Cardiac muscle cell (in vitro differentiated cells and primary cell): ENCODE measurements at regions not wholly inside any gene's neighbourhood (a gene's known extent, or its start where the extent isn't known, plus 50 kb on each side); places are given as distances from the start of the nearest gene placed in this dataset.

Experiments used
- DNase-seq, 2 donors: peaks; one replicate each; pipeline versions ENCODE4 v3.0.0 to v3.0.0-alpha.2; 2010 to 2017; ENCODE audit warnings: low read depth in 1 of 2, low spot score in 1 of 2
- H3K27ac ChIP-seq: fragments of 200-600 bp; sonication (generic); 2 replicates; pipeline ENCODE4 v1.5.1; 2016
- H3K27me3 ChIP-seq: fragments of 200-600 bp; sonication (generic); 2 replicates; pipeline ENCODE4 v1.6.0; 2016; ENCODE audit warnings: control low read depth
- H3K36me3 ChIP-seq: fragments of 200-600 bp; sonication (generic); 2 replicates; pipeline ENCODE4 v1.5.1; 2016; ENCODE audit warnings: control low read depth
- H3K4me1 ChIP-seq: fragments of 200-600 bp; sonication (generic); 2 replicates; pipeline ENCODE4 v1.8.1; 2017; ENCODE audit warnings: low read depth, mild to moderate bottlenecking, mixed run types
- H3K4me3 ChIP-seq: fragments of 200-600 bp; sonication (generic); 2 replicates; pipeline ENCODE4 v1.5.1; 2016; ENCODE audit warnings: mild to moderate bottlenecking
- H3K9me3 ChIP-seq: fragments of 200-600 bp; sonication (generic); 2 replicates; pipeline ENCODE4 v1.5.1; 2017; ENCODE audit warnings: low read depth, mild to moderate bottlenecking, control low read depth
- CTCF ChIP-seq: IDR thresholded peaks from 2 replicates; pipeline ENCODE4 v1.5.1; 2012; ENCODE audit warnings: low read depth, mild to moderate bottlenecking, low read length

- TF ChIP-seq CTCF = no peak
- no peaks in the 10 kb centered on the region for H3K4me1 ChIP-seq
- no peak for DNase-seq
These were observed 79.9 kb upstream of the SEPTIN5 start for GRCh38 chr22:19634226-19634975.

GRCh38 chr22:19635644-19636043 is 78.7 kb upstream of the SEPTIN5 start:
- no peak for TF ChIP-seq CTCF
- DNase-seq = no peak
- no peaks in the 10 kb centered on the region for H3K9me3 ChIP-seq

More at GRCh38 chr22:19634226-19634975, 79.9 kb upstream of the SEPTIN5 start:
- H3K9me3 ChIP-seq = no peaks in the 10 kb centered on the region
- no peaks in the 10 kb centered on the region for H3K36me3 ChIP-seq
- no peak overlapping the region for H3K27ac ChIP-seq
- no peaks in the 10 kb centered on the region for H3K27me3 ChIP-seq
- no peak overlapping the region for H3K4me3 ChIP-seq

GRCh38 chr22:19636696-19637407 is 77.5 kb upstream of the SEPTIN5 start:
- no peaks in the 10 kb centered on the region for H3K36me3 ChIP-seq
- DNase-seq = no peak
- no peaks in the 10 kb centered on the region for H3K27me3 ChIP-seq
- H3K4me3 ChIP-seq = no peak overlapping the region
- TF ChIP-seq CTCF = no peak
- H3K4me1 ChIP-seq = no peaks in the 10 kb centered on the region
- H3K27ac ChIP-seq = no peak overlapping the region
- H3K9me3 ChIP-seq = no peaks in the 10 kb centered on the region

More at GRCh38 chr22:19635644-19636043, 78.7 kb upstream of the SEPTIN5 start:
- H3K36me3 ChIP-seq = no peaks in the 10 kb centered on the region
- no peaks in the 10 kb centered on the region for H3K27me3 ChIP-seq
- H3K4me1 ChIP-seq = no peaks in the 10 kb centered on the region
- H3K4me3 ChIP-seq = no peak overlapping the region
- H3K27ac ChIP-seq = no peak overlapping the region

GRCh38 chr22:19637408-19638281 is 76.7 kb upstream of the SEPTIN5 start:
- Histone ChIP-seq H3K9me3 (no peaks in the 10 kb centered on the region), H3K4me1 (no peaks in the 10 kb centered on the region), H3K27me3 (no peaks in the 10 kb centered on the region), H3K36me3 (no peaks in the 10 kb centered on the region), H3K27ac (no peak overlapping the region), H3K4me3 (no peak overlapping the region)
- no peak for TF ChIP-seq CTCF
- no peak for DNase-seq

DNA sequence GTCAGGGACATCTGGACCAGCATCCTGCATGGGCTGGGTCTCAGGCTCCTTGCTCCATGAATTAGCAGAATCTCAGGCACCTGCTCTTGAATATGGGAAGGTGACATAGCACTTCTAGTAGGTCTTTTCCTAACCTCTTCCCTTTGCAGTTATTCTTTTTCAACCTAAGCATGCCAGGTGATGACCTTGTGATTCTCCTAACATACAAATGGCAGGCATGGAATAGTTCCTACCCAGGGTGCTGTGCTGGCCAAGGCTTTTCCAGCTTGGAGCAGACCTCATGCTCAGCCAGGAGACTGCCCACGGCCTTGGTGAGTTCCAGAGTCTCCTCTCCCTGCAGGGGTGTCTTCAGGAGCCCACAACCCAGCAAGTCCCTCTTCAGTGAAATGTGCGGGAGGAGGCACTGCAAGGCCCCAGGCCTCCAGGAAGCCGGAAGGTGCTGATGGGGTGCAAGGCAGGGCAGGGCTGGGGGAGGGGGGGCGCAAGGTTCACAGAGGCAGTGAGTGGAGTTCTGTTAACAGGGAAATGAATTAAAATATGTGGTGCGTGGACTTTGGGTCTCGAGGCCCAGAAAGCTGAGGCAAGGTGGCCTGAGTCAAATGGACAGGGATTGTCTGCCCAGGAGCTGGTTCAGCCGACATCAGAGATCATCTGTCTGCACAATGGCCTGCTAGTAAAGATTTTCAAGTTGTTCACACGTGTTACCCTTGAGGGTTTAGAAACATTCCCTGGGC is 75.9 kb upstream of the SEPTIN5 start:
- Histone ChIP-seq H3K9me3 (no peaks in the 10 kb centered on the region), H3K27ac (no peak overlapping the region), H3K27me3 (no peaks in the 10 kb centered on the region), H3K4me1 (no peaks in the 10 kb centered on the region), H3K4me3 (no peak overlapping the region), H3K36me3 (no peaks in the 10 kb centered on the region)
- no peak for TF ChIP-seq CTCF
- DNase-seq = no peak
